ENCODE measurements at regions not wholly inside any gene's neighbourhood (a gene's known extent, or its start where the extent isn't known, plus 50 kb on each side); places are given as distances from the start of the nearest gene placed in this dataset.

GRCh38 chr15:85872125-85872524 is 77.4 kb upstream of the KLHL25 start:
- H3K4me3 ChIP-seq (replicated peaks in 1 of 2; ENCODE audit: low read depth in 2 of 2, low read length in 2 of 2) = no peak overlapping the region
- no peak for DNase-seq (ENCODE audit: low read depth in 2 of 2)
- no peak for TF ChIP-seq CTCF (IDR thresholded peaks at IDR 0.05; ENCODE audit: low read depth, low read length)

GRCh38 chr15:85874236-85874635 is 79.5 kb upstream of the KLHL25 start:
- DNase-seq (ENCODE audit: low read depth in 2 of 2) = no peak
- no peak overlapping the region for H3K4me3 ChIP-seq (replicated peaks in 1 of 2; ENCODE audit: low read depth in 2 of 2, low read length in 2 of 2)
- no peak for TF ChIP-seq CTCF (IDR thresholded peaks at IDR 0.05; ENCODE audit: low read depth, low read length)

- DNase-seq (ENCODE audit: low read depth in 2 of 2) = no peak
- H3K4me3 ChIP-seq (replicated peaks in 1 of 2; ENCODE audit: low read depth in 2 of 2, low read length in 2 of 2) = no peak overlapping the region
- TF ChIP-seq CTCF (IDR thresholded peaks at IDR 0.05; ENCODE audit: low read depth, low read length) = no peak
Observed at GRCh38 chr15:85875756-85876155, 81.0 kb upstream of the KLHL25 start.

GRCh38 chr15:85878828-85879225 is 84.1 kb upstream of the KLHL25 start:
- no peak overlapping the region for H3K4me3 ChIP-seq (replicated peaks in 1 of 2; ENCODE audit: low read depth in 2 of 2, low read length in 2 of 2)
- DNase-seq (ENCODE audit: low read depth in 2 of 2) = no peak
- TF ChIP-seq CTCF (IDR thresholded peaks at IDR 0.05; ENCODE audit: low read depth, low read length) = no peak

- TF ChIP-seq CTCF (IDR thresholded peaks at IDR 0.05; ENCODE audit: low read depth, low read length) = no peak
- peak in 1 of 2 donors; percentile 7 for DNase-seq (ENCODE audit: low read depth in 2 of 2)
- H3K4me3 ChIP-seq (replicated peaks in 1 of 2; ENCODE audit: low read depth in 2 of 2, low read length in 2 of 2) = no peak overlapping the region
Observed at GRCh38 chr15:85879334-85880163, 84.8 kb upstream of the KLHL25 start.

- no peak for TF ChIP-seq CTCF (IDR thresholded peaks at IDR 0.05; ENCODE audit: low read depth, low read length)
- DNase-seq (ENCODE audit: low read depth in 2 of 2) = no peak
- H3K4me3 ChIP-seq (replicated peaks in 1 of 2; ENCODE audit: low read depth in 2 of 2, low read length in 2 of 2) = no peak overlapping the region
Observed at GRCh38 chr15:85880501-85881190, 85.9 kb upstream of the KLHL25 start.
